H1 (cell line): ENCODE measurements at regions not wholly inside any gene's neighbourhood (a gene's known extent, or its start where the extent isn't known, plus 50 kb on each side); places are given as distances from the start of the nearest gene placed in this dataset.

Source experiments
- CTCF ChIA-PET: fragments of 300-600 bp; sonication (Branson Sonifier 250); formaldehyde crosslinking; loops from one replicate; lab custom pipeline; 2021; ENCODE audit not compliant: partially characterized antibody; lab: Charles Lee
- POLR2A ChIA-PET: fragments of 300-600 bp; sonication (Branson Sonifier 250); formaldehyde crosslinking; loops from one replicate; lab custom pipeline; 2021; ENCODE audit warnings: inconsistent platforms; ENCODE audit not compliant: partially characterized antibody; lab: Charles Lee
- DNase-seq, 2 experiments: peaks; one replicate each; pipeline versions ENCODE4 v3.0.0 to v3.0.0-alpha.2; 2010 to 2022; ENCODE audit warnings: low spot score in 2 of 2, low read depth in 1 of 2, mixed read lengths in 1 of 2
- FAIRE-seq: peaks from 2 replicates; lab custom pipeline; 2011; peaks lifted over from hg19 to GRCh38; lab: Jason Lieb, UNC
- H2AFZ ChIP-seq: 2 replicates; pipeline ENCODE4 v1.8.1; 2012; ENCODE audit warnings: low read length, inconsistent platforms
- H2AK5ac ChIP-seq: 2 replicates; pipeline ENCODE4 v1.6.1; 2013; ENCODE audit warnings: low read depth, low read length
- H2BK120ac ChIP-seq: replicated peaks from 2 replicates; pipeline ENCODE3; 2013; ENCODE audit warnings: low read depth, low read length, inconsistent platforms
- H2BK12ac ChIP-seq: 2 replicates; pipeline ENCODE4 v1.6.1; 2013; ENCODE audit warnings: low read depth, low read length
- H2BK15ac ChIP-seq: 2 replicates; pipeline ENCODE4 v1.6.1; 2013; ENCODE audit warnings: low read length
- H2BK20ac ChIP-seq: 2 replicates; pipeline ENCODE4 v1.6.1; 2013; ENCODE audit warnings: low read length
- H2BK5ac ChIP-seq: 2 replicates; pipeline ENCODE4 v1.6.1; 2013; ENCODE audit warnings: low read depth, low read length
- H3K14ac ChIP-seq: 2 replicates; pipeline ENCODE4 v1.6.1; 2013; ENCODE audit warnings: inconsistent platforms; ENCODE audit not compliant: insufficient read length
- H3K18ac ChIP-seq: 2 replicates; pipeline ENCODE4 v1.6.1; 2013; ENCODE audit warnings: low read length; ENCODE audit errors: extremely low read depth
- H3K23ac ChIP-seq: 2 replicates; pipeline ENCODE4 v1.6.1; 2013; ENCODE audit warnings: inconsistent platforms; ENCODE audit not compliant: insufficient read length
- H3K23me2 ChIP-seq: 2 replicates; pipeline ENCODE4 v1.6.1; 2013; ENCODE audit warnings: low read depth, low read length
- H3K27ac ChIP-seq: 2 replicates; pipeline ENCODE4 v1.6.1; 2011; ENCODE audit warnings: low read depth, low read length, inconsistent platforms
- H3K27me3 ChIP-seq, 4 experiments: replicated peaks in 1 of 4; 1 replicate in 1 of 4; 2 replicates in 3 of 4; pipeline versions ENCODE4 v1.6.1 to v1.8.1; 2011 to 2013; ENCODE audit warnings: low read length in 3 of 4, mild to moderate bottlenecking in 3 of 4, inconsistent platforms in 2 of 4, mixed read lengths in 2 of 4, moderate library complexity in 1 of 4; ENCODE audit not compliant: control insufficient read depth in 3 of 4, insufficient read depth in 3 of 4; ENCODE audit errors: extremely low read depth in 1 of 4
- H3K36me3 ChIP-seq, 4 experiments: 2 replicates each; pipeline versions ENCODE4 v1.6.1 to v1.8.1; 2011 to 2013; ENCODE audit warnings: mild to moderate bottlenecking in 4 of 4, low read length in 3 of 4, moderate library complexity in 2 of 4, control low read depth in 1 of 4, inconsistent platforms in 1 of 4; ENCODE audit not compliant: insufficient read depth in 4 of 4, control insufficient read depth in 2 of 4
- H3K4ac ChIP-seq: replicated peaks from 2 replicates; pipeline ENCODE3; 2013; ENCODE audit warnings: low read length, low read depth, mixed read lengths, inconsistent platforms; ENCODE audit not compliant: insufficient read length
- H3K4me1 ChIP-seq, 4 experiments: replicated peaks in 1 of 4; 1 replicate in 1 of 4; 2 replicates in 3 of 4; pipeline versions ENCODE4 v1.6.1 to v1.8.1; 2011 to 2013; ENCODE audit warnings: low read length in 3 of 4, inconsistent platforms in 2 of 4, mixed read lengths in 1 of 4; ENCODE audit not compliant: insufficient read depth in 4 of 4, control insufficient read depth in 3 of 4
- H3K4me2 ChIP-seq, 2 experiments: 2 replicates each; pipeline versions ENCODE4 v1.6.1 to v1.8.1; 2011 to 2013; ENCODE audit warnings: low read depth in 2 of 2, low read length in 2 of 2, control low read depth in 1 of 2, inconsistent platforms in 1 of 2, mild to moderate bottlenecking in 1 of 2; ENCODE audit not compliant: insufficient read depth in 1 of 2
- H3K4me3 ChIP-seq, 4 experiments: fragments of 200-600, 300-600 bp in 1 of 4; sonication (generic), shearing (Covaris generic), sonication (Bioruptor Twin) in 1 of 4; 2 replicates each; pipeline versions ENCODE4 v1.5.1 to v1.8.1; 2011 to 2016; ENCODE audit warnings: low read length in 4 of 4, low read depth in 3 of 4, control low read depth in 2 of 4, inconsistent platforms in 2 of 4, mild to moderate bottlenecking in 2 of 4, mixed read lengths in 1 of 4, moderate library complexity in 1 of 4; ENCODE audit not compliant: insufficient read depth in 2 of 4; ENCODE audit errors: extremely low read depth in 1 of 4
- H3K56ac ChIP-seq: replicated peaks from 2 replicates; pipeline ENCODE3; 2013; ENCODE audit warnings: low read depth, mild to moderate bottlenecking, mixed read lengths, low read length, inconsistent platforms; ENCODE audit not compliant: insufficient read length
- H3K79me1 ChIP-seq: 2 replicates; pipeline ENCODE4 v1.6.1; 2013; ENCODE audit warnings: low read depth, low read length, control low read depth
- H3K79me2 ChIP-seq, 2 experiments: 2 replicates each; pipeline versions ENCODE4 v1.6.1 to v1.8.1; 2012 to 2013; ENCODE audit warnings: low read length in 2 of 2, mild to moderate bottlenecking in 2 of 2, inconsistent platforms in 1 of 2; ENCODE audit not compliant: insufficient read depth in 2 of 2, control insufficient read depth in 1 of 2
- H3K9ac ChIP-seq, 4 experiments: replicated peaks in 1 of 4; 1 replicate in 1 of 4; 2 replicates in 3 of 4; pipeline versions ENCODE4 v1.6.1 to v1.8.1; 2011 to 2013; ENCODE audit warnings: low read depth in 3 of 4, low read length in 3 of 4, control low read depth in 2 of 4, mild to moderate bottlenecking in 2 of 4, moderate library complexity in 2 of 4, inconsistent platforms in 1 of 4; ENCODE audit errors: extremely low read depth in 1 of 4
- H3K9me3 ChIP-seq, 2 experiments: 2 replicates each; pipeline versions ENCODE4 v1.6.1 to v1.8.1; 2012 to 2013; ENCODE audit warnings: mild to moderate bottlenecking in 2 of 2, moderate library complexity in 2 of 2, control low read depth in 1 of 2, inconsistent platforms in 1 of 2, low read depth in 1 of 2, low read length in 1 of 2, mixed read lengths in 1 of 2; ENCODE audit not compliant: insufficient read depth in 2 of 2
- H4K20me1 ChIP-seq, 2 experiments: replicated peaks in 1 of 2; 2 replicates each; pipeline versions ENCODE3 to v1.8.1; 2011 to 2013; ENCODE audit warnings: inconsistent platforms in 2 of 2, low read length in 2 of 2, mild to moderate bottlenecking in 1 of 2; ENCODE audit not compliant: insufficient read depth in 2 of 2, control insufficient read depth in 1 of 2
- H4K5ac ChIP-seq: 2 replicates; pipeline ENCODE4 v1.6.1; 2013; ENCODE audit warnings: low read length, low read depth, mixed read lengths, inconsistent platforms; ENCODE audit not compliant: insufficient read length
- H4K8ac ChIP-seq: 2 replicates; pipeline ENCODE4 v1.8.0; 2013; ENCODE audit warnings: mild to moderate bottlenecking, moderate library complexity, low read length, inconsistent platforms; ENCODE audit not compliant: insufficient read depth; ENCODE audit errors: extremely low read depth
- H4K91ac ChIP-seq: replicated peaks from 2 replicates; pipeline ENCODE3; 2013; ENCODE audit warnings: low read length, mixed read lengths, inconsistent platforms; ENCODE audit not compliant: insufficient read length
- HDAC6 ChIP-seq: IDR thresholded peaks from one replicate; pipeline ENCODE4 v1.7.1; 2012; ENCODE audit warnings: low read depth, mild to moderate bottlenecking, inconsistent platforms, low read length, moderate library complexity
- KDM1A ChIP-seq: fragments of 200-600, 300-600 bp; sonication (generic); IDR thresholded peaks from 2 replicates; pipeline ENCODE4 v1.7.1; 2016; ENCODE audit warnings: mild to moderate bottlenecking, low read length, borderline replicate concordance
- POLR2AphosphoS5 ChIP-seq: IDR thresholded peaks from 2 replicates; pipeline ENCODE4 v1.6.1; 2011; ENCODE audit warnings: low read depth, low read length
- WGBS, 2 experiments: shearing (Covaris generic) in 1 of 2; methylation state at CpG; one replicate each; pipeline versions ENCODE4 v1.1.6 to v1.1.7; 2013 to 2015; ENCODE audit warnings: low lambda C conversion rate in 2 of 2, mixed read lengths in 2 of 2, inconsistent platforms in 1 of 2, low coverage in 1 of 2, missing lambda C conversion rate in 1 of 2; ENCODE audit not compliant: insufficient replicate concordance in 2 of 2, insufficient coverage in 1 of 2, insufficient read length in 1 of 2; ENCODE audit errors: extremely low coverage in 1 of 2, missing lambda C conversion rate in 1 of 2; 5-methylcytosine and 5-hydroxymethylcytosine counted together
- TF ChIP-seq, protein P1 (sequence below): IDR thresholded peaks from 2 replicates; pipeline ENCODE4 v1.6.1; 2011; ENCODE audit warnings: low read length, improper control_type of control experiment

DNA sequence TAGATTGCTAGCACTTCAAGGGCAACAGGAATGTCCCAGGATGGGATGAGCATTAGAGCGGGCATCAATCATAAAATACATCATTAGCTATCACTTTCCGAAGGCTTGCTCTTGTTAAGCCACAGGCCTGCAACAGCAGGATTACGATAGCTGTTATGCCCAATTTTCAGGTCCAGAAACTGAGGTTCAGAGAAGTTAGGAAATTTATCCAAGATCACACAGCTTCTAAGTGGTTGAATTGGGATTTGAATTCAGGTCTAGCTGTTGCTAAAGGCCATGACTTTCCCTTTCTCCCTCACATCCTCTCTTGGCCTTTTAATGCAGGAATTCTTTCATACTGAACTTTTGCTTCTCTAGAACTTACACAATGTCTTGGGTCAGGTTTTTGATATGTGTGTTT is 119.4 kb upstream of the ERCC6L2 start:
- TF ChIP-seq, protein P1, sequence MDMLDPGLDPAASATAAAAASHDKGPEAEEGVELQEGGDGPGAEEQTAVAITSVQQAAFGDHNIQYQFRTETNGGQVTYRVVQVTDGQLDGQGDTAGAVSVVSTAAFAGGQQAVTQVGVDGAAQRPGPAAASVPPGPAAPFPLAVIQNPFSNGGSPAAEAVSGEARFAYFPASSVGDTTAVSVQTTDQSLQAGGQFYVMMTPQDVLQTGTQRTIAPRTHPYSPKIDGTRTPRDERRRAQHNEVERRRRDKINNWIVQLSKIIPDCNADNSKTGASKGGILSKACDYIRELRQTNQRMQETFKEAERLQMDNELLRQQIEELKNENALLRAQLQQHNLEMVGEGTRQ: no peak
- TF ChIP-seq KDM1A: peak; percentile 76; the same call in 1 of the 2 replicates
- TF ChIP-seq HDAC6: no peak
- no peak for TF ChIP-seq POLR2AphosphoS5
- Histone ChIP-seq H3K9me3 (no peaks in the 10 kb centered on the region), H3K56ac (no peak overlapping the region), H3K4me2 (0 out of 4 replicates have a peak overlapping the region, but pooled peaks of 1 of the 2 experiments have one; percentile 46), H3K79me1 (no peaks in the 10 kb centered on the region), H4K5ac (no peak overlapping the region), H4K91ac (no peak overlapping the region), H3K4me1 (peaks cover 24 to 45% (median 27%) of the 10 kb centered on the region in 4 experiments), H2AK5ac (no peak overlapping the region), H3K9ac (no peak overlapping the region), H4K8ac (no peak overlapping the region), H2BK20ac (no peak overlapping the region), H3K14ac (no peak overlapping the region), H3K79me2 (no peaks in the 10 kb centered on the region), H3K36me3 (no peaks in the 10 kb centered on the region), H3K4ac (no peak overlapping the region), H3K18ac (no peak overlapping the region), H2BK5ac (no peak overlapping the region), H3K27ac (no peak overlapping the region), H3K23ac (no peak overlapping the region), H3K27me3 (peaks cover 0 to 31% (median 19%) of the 10 kb centered on the region in 4 experiments; a peak in 5 of 7 replicates), H3K23me2 (no peaks in the 10 kb centered on the region; the same call in 1 of the 2 replicates), H2BK120ac (no peak overlapping the region), H2AFZ (no peak overlapping the region), H3K4me3 (no peak overlapping the region), H4K20me1 (no peaks in the 10 kb centered on the region), H2BK15ac (no peak overlapping the region), H2BK12ac (0 out of 2 replicates have a peak overlapping the region, but pooled peaks have one; percentile 86)
- 89% methylated on average over 3 of the region's 3 CpGs; no CpG with 5 or more reads in 1 of the 2 experiments for WGBS, 2 experiments
- FAIRE-seq: peak; percentile 19
- POLR2A ChIA-PET: interaction anchor here (3.3 to 3.4 kb wide), 2 partner anchors 14 to 119 kb away, joined by 14 read pairs; partner anchors contain the start of gene ERCC6L2
- CTCF ChIA-PET: interaction anchor here (2.4 kb wide), 1 partner anchor 20 kb away, joined by 8 read pairs; no protein-coding TSS in a partner anchor
- no peak for DNase-seq
